ENCODE measurements at regions not wholly inside any gene's neighbourhood (a gene's known extent, or its start where the extent isn't known, plus 50 kb on each side); places are given as distances from the start of the nearest gene placed in this dataset.

- Histone ChIP-seq H3K9me3 (no peaks in the 10 kb centered on the region), H3K36me3 (ENCODE audit: low read depth) (no peaks in the 10 kb centered on the region), H3K4me3 (no peak overlapping the region), H3K4me1 (ENCODE audit: low read depth) (no peaks in the 10 kb centered on the region)
- ATAC-seq (no peak), DNase-seq (no peak)
- intact Hi-C loops (cut with DNase I, micrococcal nuclease), result no loop called here
- TF ChIP-seq CTCF (IDR thresholded peaks at IDR 0.05), result no peak
These were observed 104.0 kb downstream of the EDN1 start for GRCh38 chr6:12394170-12394569.

- H3K9me3 ChIP-seq, result no peaks in the 10 kb centered on the region
- ATAC-seq (no peak), DNase-seq (no peak)
- H3K4me3 ChIP-seq, result no peak overlapping the region
- H3K36me3 ChIP-seq (ENCODE audit: low read depth), result no peaks in the 10 kb centered on the region
- no peak for TF ChIP-seq CTCF (IDR thresholded peaks at IDR 0.05)
- H3K4me1 ChIP-seq (ENCODE audit: low read depth), result no peaks in the 10 kb centered on the region
- intact Hi-C loops (cut with DNase I, micrococcal nuclease), result no loop called here
These were observed 105.7 kb downstream of the EDN1 start for GRCh38 chr6:12395898-12396297.

GRCh38 chr6:12401200-12401599 is 111.0 kb downstream of the EDN1 start:
- DNase-seq, result no peak
- no peak for TF ChIP-seq CTCF (IDR thresholded peaks at IDR 0.05)
- no peak for ATAC-seq
- H3K4me3 ChIP-seq, result no peak overlapping the region
- no peaks in the 10 kb centered on the region for H3K36me3 ChIP-seq (ENCODE audit: low read depth)
- H3K4me1 ChIP-seq (ENCODE audit: low read depth), result no peaks in the 10 kb centered on the region
- intact Hi-C loops (cut with DNase I, micrococcal nuclease), result no loop called here
- no peaks in the 10 kb centered on the region for H3K9me3 ChIP-seq

GRCh38 chr6:12403201-12403826 is 113.2 kb downstream of the EDN1 start:
- no peak for TF ChIP-seq CTCF (IDR thresholded peaks at IDR 0.05)
- H3K4me3 ChIP-seq, result no peak overlapping the region
- no peaks in the 10 kb centered on the region for H3K36me3 ChIP-seq (ENCODE audit: low read depth)
- no peak for DNase-seq
- no peak for ATAC-seq
- H3K9me3 ChIP-seq, result no peaks in the 10 kb centered on the region
- intact Hi-C loops (cut with DNase I, micrococcal nuclease), result no loop called here
- no peaks in the 10 kb centered on the region for H3K4me1 ChIP-seq (ENCODE audit: low read depth)

GRCh38 chr6:12403947-12404647 is 113.9 kb downstream of the EDN1 start:
- Histone ChIP-seq H3K4me1 (ENCODE audit: low read depth) (no peaks in the 10 kb centered on the region), H3K4me3 (no peak overlapping the region), H3K9me3 (no peaks in the 10 kb centered on the region), H3K36me3 (ENCODE audit: low read depth) (no peaks in the 10 kb centered on the region)
- DNase-seq (no peak), ATAC-seq (no peak)
- intact Hi-C loops (cut with DNase I, micrococcal nuclease), result no loop called here
- no peak for TF ChIP-seq CTCF (IDR thresholded peaks at IDR 0.05)
